Posterior cingulate gyrus (tissue), 11 donors: ENCODE measurements at regions not wholly inside any gene's neighbourhood (a gene's known extent, or its start where the extent isn't known, plus 50 kb on each side); places are given as distances from the start of the nearest gene placed in this dataset.
A peak's percentile ranks its signal among the peaks of the same experiment; 100 is the strongest.
"Not testable (repeated sequence)": the region's sequence is repeated elsewhere in the genome, so short reads cannot be mapped to it uniquely, and the experiment has no call there.

ENCODE experiments used
- DNase-seq, 10 donors: peaks; one replicate each; pipeline versions ENCODE4 v3.0.0 to v3.0.0-alpha.2; 2020 to 2021; ENCODE audit warnings: mixed read lengths in 3 of 10
- intact Hi-C: fragments of 100-400 bp; cut with DNase I; formaldehyde crosslinking; loops from one replicate; pipeline ENCODE4 v1.15.1; 2023

DNA sequence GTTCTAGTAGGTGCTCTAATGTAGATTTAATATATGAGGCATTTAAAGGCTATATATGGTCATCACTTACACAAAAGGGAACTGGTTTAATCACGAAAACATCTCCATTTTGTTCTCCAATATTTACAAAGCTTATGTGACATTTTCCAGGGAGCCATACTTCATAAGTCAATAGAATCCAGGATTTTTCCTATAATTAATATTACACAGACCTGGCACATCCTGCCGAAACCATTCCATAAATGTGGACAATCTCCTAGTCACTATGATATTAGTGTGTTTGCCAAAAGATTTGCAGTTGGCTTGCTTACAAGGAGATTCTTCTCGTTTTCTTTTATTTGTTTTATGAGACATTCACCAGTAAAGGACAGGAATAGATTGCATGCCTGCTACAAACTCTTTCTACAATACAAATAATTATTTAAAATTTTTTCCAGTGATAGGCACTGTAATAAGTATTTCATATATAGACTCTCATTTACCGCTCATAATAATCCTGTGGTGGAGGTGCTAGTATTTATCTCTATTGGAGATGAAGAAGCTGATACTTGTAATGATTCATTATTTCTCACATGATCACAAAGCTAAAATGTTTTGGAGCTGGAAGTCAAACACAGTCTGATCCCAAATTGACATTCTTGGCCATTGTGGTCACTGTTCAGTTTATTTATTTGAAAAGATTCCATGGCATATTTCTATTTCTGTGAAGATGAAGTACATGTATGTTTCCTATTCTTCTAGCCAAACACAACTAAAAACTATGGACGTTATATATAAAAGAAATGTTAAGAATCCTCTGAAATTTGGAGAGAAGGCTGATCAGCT, 597.0 kb downstream of the HTR1B start:
- DNase-seq = no peak
- intact Hi-C loops = no loop called here

DNA sequence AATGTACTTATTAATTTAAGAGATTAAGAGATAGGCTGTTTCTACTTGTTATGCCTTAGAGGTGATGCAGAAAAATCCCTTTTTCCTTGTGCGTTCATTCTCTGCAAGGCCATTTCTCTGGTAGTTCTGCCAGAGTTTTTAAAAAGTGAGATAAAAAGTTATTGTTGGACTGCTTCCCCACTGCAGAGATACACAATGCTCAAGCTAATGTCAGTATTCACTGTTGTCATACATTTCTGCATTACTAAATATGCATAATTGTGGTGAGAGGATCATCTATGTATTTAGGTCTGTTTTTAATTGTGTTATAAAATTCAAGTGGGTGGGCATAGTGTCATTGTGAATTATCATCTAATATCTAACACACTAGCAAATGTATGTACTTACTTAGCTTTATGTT, 600.4 kb downstream of the HTR1B start:
- intact Hi-C loops = no loop called here
- no peak for DNase-seq

DNA sequence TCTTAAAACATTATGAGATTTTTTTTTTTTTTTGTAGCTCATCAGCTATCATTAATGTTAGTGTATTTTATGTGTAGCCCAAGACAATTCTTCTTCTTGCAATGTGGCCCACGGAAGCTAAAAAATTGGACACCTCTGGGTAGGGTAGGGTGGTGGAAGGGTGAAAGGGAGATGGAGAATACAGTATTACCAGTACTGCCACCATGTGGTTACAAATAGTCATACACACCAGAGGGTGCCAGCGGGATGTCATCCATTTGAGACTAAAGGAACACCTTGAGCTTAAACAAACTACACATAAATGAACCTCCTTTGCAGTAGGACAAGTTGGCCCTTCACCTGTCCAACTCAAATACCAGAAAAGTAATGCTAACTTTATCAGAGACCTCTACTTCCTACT, 601.9 kb downstream of the HTR1B start:
- intact Hi-C loops = no loop called here
- no peak for DNase-seq

DNA sequence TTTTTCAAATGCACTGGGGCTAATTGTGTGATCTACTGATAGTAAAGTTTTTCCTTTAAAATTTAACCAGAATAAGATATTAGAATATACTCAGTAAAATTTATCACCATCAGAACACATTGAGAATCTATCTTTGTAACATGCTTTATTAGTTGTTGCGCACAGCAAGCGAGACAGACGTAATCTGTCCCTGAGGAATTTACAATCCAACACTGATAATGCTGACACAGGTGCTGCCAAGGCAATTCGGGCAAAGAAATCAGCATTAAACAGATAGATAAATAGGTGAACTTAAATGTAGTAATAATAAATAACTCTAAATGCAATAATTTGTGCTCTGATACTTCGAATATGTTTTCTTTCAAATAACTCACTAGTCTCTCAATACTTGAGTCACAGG, 607.2 kb downstream of the HTR1B start:
- no peak for DNase-seq
- intact Hi-C loops = no loop called here

DNA sequence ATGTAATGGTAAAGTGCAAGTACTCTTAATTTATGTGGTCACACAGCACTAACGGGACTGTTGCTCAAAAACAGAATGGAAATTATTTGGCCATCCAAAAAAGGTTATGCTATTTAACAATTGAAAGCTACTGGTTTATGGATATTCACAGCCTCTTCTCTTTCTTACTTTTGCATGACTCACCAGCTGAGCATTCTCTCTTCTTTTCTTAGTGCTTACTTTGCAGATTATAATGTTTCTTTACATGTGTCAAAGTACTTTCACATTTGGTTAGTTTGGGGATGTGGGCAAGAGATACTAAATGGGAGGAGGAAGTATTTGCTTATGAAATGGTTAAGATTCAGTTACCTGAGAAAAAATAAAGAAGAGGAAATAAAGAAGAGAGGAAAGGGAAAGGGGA, 610.5 kb downstream of the HTR1B start:
- intact Hi-C loops = no loop called here
- DNase-seq = no peak

DNA sequence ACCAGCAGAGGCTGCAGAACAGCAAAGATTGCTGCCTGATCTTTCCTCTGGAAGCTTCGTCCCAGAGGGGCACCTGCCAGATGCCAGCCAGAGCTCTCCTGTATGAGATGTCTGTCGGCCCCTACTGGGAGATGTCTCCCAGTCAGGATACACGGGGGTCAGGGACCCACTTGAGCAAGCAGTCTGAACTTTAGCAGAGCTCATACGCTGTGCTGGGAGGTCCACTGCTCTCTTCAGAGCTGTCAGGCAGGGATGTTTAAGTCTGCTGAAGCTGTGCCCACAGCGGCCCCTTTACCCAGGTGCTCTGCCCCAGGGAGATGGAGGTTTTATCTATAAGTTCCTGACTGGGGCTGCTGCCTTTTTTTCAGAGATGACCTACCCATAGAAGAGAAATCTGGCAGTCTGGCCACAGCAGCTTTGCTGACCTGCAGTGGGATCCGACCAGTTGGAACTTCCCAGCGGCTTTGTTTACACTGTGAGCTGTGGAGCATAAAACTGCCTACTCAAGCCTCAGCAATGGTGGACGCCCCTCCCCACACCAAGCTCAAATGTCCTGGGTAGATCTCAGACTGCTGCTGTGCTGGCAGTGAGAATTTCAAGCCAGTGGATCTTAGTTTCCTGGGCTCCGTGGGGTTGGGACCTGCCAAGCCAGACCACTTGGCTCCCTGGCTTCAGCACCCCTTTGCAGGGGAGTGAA, 613.9 kb downstream of the HTR1B start:
- intact Hi-C loops = not testable (repeated sequence)
- DNase-seq = peak in 3 of 10 donors; percentile 7 to 55 (median 45)

DNA sequence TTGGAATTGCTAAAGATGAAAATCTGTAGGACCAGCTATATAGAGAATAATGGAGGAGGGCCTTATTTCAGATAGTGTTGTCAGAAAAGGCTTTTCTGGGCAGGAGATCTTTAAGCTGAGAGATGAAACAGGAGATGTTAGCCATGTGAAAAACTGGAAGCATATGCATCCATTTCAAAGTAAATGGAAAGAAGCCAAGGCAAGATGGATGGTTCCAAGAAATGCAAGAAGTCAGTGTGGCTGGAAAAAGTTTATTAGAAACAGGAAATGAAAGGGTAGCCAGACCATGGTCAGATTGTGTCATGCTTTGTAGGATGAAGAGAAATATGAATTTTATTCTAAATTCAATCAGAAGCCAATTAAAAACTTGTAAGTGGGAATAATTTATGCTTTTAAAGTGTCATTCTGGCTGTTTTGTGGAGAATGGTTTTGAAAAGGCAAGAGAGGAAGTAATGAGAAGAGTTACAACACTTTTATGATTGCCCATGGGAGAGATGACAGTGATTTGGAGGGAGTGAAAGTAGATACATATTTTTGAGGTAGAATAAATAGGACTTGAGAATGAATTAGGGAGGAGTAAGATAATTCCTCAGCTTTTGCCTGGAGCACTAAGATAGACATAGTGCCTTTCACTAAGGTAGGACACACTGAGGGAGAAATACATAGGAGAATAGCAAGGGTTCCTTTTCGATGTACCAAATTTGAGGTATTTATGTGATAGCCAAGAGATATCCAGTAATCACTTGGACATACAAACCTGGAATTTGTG, 620.1 kb downstream of the HTR1B start:
- intact Hi-C loops = no loop called here
- DNase-seq = no peak

DNA sequence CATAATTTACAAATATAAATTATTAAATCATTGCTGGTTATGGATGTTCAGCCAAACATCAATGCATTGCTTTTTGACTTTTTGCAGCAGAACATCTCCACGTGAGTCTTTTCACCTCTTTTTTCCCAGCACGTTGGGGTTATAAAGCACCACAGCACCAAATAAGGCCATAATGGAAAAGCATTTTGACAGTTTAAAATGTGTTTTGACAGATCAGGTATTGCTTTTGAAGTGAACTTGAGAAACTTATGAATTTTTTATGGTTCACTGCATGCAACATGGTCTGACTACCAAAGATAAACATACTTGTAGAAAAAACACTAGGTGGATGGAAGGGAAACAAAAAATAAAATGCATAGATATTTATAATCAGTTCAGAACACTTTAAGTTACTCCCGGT, 622.4 kb downstream of the HTR1B start:
- intact Hi-C loops = no loop called here
- DNase-seq = no peak

DNA sequence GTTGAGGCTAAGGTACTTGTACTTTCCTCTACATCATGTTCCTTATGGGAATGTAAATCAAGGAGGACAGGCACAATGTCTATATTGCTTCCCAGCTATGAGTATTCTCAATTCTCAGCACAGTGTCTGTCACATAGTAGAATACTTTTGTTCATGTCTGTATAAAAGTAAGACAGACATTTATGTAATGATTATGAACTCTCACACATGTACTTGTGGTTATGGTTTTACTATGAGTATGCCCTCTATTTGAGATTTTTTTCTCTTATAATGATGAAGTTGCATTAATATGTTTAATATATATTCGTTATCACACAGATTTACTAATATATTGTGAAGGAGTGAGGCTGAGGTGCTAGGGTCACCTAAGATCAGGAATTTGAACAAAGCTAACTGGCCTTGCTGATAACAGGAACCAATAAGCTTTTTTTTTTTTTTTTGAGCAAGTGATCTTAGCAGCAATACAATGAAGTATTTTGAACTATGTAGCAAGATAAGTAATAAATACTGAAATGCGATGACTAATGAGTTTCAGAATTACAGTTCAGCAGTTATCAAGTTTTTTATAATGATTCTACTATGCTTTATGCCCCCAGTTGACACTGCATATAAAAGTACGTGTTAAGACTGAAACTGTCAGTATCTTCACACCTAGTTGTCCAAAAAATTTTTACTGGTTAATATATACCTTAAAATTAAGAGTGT, 623.1 kb downstream of the HTR1B start:
- DNase-seq = no peak
- intact Hi-C loops = no loop called here

DNA sequence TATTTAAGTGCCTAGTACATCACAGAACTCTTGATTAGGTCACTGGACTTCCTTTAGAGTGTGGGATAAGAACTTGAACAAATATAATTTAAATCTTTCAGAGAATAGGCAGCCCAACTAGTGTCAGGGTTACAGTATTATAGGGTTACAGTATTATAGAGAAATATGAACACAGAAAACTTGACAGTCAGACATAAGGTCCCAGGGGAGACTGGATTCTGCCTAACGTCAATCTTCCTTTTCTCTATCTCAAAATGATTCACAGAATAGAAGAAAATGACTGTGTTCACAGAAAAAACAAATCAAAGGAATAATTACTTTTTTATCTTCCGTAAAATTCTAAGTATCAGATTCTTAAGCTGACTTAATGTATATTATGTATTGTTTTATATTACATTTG, 623.8 kb downstream of the HTR1B start:
- DNase-seq = no peak
- intact Hi-C loops = no loop called here

DNA sequence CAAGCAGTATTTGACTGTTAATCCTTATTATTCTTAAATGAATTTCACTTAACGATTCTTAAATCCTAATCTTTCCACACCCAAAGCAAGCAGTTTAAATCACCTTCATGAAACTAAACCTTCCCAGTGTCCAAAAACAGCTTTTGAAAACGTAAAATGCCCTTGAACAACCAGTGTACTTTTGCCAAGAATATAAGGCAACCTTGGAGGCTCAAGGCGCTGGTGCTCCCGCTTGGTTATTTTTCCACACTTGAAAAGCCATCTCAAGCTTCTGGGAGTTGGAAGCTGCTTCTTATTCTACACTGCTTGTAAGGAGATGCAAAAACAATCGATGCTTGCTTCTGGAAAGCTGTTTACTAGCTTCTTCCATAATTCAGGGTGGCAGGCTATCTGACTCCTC, 625.7 kb downstream of the HTR1B start:
- intact Hi-C loops = no loop called here
- DNase-seq = no peak

DNA sequence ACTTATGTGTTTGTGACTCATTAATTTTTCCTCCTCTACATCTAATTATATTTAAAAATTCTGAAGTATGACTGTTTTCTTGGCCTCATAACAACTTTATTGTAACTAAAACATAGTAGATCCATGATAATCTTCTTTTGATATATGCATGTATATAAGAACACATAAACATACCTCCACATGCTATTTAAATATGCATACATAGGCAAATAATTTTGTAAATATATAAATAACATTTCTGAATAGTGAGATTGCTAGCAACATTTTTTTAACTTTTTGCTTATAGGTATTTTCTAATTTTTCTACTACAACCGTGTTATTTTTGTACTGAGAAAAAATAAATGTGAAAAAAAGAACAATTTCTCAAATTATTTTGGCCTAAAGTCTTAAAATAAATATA, 627.6 kb downstream of the HTR1B start:
- DNase-seq = no peak
- intact Hi-C loops = no loop called here

DNA sequence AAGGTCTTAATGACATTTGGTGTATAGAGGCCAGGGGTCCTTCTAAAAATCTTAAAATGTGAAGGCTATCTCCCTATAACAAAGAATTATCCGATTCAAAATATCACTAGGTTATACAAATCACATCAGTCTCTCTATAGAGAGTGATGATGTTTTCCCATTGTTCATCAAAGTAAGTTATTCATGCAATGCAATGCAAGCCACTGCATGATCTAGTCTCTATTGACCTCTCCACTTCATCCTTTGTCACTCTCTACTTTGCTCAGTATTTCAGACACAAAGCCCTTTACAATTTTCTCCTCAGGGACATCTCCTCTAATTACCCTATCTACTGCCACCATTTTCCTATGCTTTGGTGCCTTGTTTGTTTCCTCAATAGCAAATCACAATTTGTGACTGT, 628.0 kb downstream of the HTR1B start:
- DNase-seq = no peak
- intact Hi-C loops = no loop called here

DNA sequence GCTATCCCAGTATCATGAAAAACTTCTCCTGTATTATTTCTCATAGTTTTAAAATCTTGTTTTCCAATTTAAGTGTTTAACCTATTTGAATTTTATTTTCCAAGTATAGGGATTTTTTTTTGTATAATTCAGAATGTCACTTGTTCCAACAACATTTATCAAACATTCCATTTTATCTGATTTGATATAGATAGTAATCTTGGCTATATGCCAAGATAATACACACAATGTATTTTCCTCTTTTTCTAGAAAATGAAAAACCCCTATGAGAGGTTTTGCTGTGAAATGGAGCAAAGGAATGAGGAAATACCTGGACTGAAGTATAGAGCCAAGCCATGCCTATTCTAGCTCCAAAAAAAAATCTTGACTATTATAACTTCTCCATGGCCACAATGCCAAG, 628.9 kb downstream of the HTR1B start:
- intact Hi-C loops = no loop called here
- no peak for DNase-seq

DNA sequence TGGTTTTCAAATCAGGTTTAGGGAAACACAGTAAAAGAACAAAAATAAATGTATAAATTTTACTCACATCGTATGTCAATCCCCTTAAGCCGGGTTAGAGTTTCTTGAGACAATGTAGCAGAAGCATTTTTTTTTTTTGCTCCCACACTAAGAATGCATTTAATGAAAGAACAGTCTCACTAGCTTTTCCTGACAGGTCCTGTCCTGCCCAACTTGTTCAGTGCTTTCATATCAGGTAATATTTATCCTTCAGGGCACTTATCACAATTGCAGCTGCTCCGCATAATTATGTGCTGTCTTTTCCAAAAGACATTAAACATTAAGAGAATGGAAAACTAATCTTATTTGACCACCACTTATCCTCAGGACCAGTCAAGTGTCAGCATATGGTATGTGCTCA, 632.0 kb downstream of the HTR1B start:
- intact Hi-C loops = no loop called here
- no peak for DNase-seq

DNA sequence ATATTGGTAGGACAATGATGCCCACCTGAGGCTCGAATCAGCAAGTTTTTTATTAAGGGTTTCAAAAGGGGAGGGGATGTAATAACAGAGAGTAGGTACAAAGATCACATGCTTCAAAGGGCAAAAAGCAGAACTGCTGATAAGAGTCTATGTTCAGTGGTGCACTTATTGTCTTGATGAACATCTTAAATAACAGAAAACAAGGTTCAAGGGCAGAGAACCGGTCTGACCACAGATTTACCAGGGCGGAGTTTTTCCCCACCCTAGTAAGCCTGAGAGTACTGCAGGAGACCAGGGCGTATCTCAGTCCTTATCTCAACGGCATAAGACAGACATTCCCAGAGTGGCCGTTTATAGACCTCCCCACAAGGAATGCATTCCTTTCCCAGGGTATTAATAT, 639.7 kb downstream of the HTR1B start:
- intact Hi-C loops, DNase-seq: not testable (repeated sequence)

DNA sequence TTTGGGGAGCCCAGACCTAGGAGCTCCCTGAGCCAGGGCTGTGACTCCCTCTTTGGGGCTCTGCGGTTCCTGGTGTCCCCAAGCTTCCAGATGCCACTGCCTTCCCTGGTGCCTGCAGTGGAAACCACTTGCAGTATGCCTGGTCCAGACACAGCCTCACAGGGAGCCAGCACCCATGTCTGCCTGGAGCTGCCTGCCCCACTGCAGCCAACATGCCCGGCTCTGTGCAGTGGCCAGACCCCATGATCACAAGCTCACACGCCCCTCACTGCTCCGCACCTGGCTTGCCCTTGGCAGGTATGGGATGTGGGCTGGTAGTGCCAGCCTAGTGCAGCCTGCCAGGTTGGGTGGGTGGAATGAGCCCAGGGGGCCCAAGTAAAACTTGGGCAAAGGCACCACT, 644.8 kb downstream of the HTR1B start:
- DNase-seq = peak in 2 of 10 donors; percentile 62
- intact Hi-C loops = no loop called here

DNA sequence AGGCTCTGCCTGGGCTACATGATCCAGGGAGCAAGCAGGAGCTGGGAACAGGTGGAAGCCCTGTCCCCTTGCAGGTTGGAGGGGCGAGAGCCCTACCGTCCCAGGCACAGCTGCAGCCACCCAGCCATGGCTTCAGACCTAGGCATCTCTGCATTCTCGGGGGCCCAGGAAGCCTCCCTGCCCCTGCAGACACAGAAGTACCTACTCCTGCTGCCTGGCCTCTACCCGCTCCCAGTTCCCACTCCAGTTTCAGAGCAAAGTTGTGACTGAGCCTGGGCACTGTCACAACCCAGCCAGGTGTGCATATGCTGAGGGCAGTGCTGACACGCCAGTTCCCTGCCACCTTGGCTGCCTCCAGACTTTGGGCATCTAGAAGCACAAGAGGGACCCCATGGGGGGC, 645.9 kb downstream of the HTR1B start:
- intact Hi-C loops = no loop called here
- DNase-seq = peak in 3 of 10 donors; percentile 32 to 69 (median 63)

DNA sequence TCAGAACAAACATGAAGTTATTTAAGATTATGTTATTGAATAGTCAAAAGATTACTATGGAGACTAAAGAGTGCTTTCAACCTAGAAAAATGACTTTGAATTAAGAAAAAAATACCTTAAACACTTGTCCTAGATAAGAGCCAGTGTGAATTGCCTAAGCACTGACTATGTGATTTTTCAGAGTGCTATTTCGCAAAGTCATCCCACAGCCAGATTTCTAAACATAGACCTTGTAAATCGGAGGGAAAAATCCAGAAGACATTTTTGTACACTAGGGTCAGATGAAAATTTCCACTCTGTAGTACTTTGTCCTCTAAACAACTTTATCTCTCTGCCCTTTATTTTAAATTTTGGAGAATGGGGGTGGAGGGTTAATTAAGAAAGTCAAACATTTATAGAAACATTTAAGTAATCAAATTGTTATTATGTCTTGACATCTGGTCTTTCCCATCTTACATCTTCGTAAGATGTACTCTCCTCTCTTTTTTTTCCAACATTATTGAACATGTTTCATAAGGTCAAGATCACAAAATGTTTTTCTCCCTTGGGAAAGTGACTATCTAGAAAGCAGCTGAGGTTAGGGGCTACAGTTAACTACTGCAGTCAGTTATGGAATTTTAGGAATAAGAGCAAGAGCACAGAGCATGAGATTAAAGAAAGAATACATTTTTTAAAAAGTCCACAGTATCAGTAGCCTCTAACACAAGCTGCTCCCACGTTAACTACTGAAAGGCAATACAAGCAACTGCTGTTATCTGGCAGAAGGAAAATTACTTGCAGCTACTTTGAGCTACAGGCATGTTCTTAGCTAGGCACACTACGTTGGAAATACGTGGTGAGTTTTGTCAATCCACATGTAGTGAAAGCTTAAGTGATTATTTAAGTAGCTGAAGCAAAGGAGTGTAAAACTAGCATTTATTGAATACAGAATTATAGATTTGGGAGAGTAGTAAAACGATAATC, 648.5 kb downstream of the HTR1B start:
- no peak for DNase-seq
- intact Hi-C loops = no loop called here

DNA sequence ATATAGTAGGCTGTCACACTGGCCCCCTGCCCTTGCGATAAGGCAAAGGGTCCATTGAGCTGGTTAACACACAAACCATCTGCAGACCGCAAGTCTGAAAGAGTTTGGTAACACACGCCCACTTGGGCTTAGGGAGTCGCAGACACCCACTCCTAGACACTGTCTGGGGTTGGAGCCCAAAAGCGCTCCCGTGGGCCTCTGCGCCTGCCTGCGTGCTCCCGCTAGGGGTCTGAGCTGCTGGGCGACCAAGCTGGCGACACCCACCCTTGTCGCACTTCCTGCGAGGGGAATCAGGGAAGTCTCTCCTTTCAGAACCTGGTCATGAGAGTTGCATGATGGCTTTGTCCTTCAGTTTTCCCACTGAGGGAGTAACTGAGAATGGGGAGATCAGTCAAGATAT, 653.0 kb downstream of the HTR1B start:
- intact Hi-C loops = no loop called here
- DNase-seq = peak in 2 of 10 donors; percentile 61 to 63
